Mucosa of descending colon (tissue), 3 donors: ENCODE measurements at regions not wholly inside any gene's neighbourhood (a gene's known extent, or its start where the extent isn't known, plus 50 kb on each side); places are given as distances from the start of the nearest gene placed in this dataset.

Experiments
- ATAC-seq: fragments of 200-7000 bp; cut with Tn5 transposase; one replicate; pipeline ENCODE4 v1.9.1; 2020; ENCODE audit warnings: mild to moderate bottlenecking, moderate library complexity
- DNase-seq, 3 donors: peaks; one replicate each; pipeline ENCODE4 v3.0.0-alpha.2; 2020
- H3K36me3 ChIP-seq: fragments of 200-600 bp; one replicate; pipeline ENCODE4 v1.8.0; 2021; ENCODE audit warnings: low read depth, mild to moderate bottlenecking
- H3K4me1 ChIP-seq: fragments of 200-600 bp; one replicate; pipeline ENCODE4 v1.8.0; 2021; ENCODE audit warnings: low read depth, mild to moderate bottlenecking
- H3K4me3 ChIP-seq: fragments of 200-600 bp; one replicate; pipeline ENCODE4 v1.8.0; 2021; ENCODE audit warnings: mild to moderate bottlenecking
- H3K9me3 ChIP-seq: fragments of 200-600 bp; one replicate; pipeline ENCODE4 v1.8.0; 2021; ENCODE audit warnings: mild to moderate bottlenecking
- CTCF ChIP-seq: fragments of 200-600 bp; IDR thresholded peaks from one replicate; pipeline ENCODE4 v1.8.0; 2022; ENCODE audit warnings: antibody characterized with exemption, mild to moderate bottlenecking
- intact Hi-C, 2 donors: fragments of 100-400 bp; cut with DNase I in 1 of 2; cut with micrococcal nuclease in 1 of 2; formaldehyde crosslinking; loops; one replicate each; pipeline versions ENCODE4 v1.11.0 to v1.11.1; 2022; cut with DNase I, micrococcal nuclease
- donor health status: DM: no; HTN: no; CAD: no; lungs with moderate emphysema.
- donor health status: DM: no; HTN: no; CAD: no.
- donor health status: DM: no; HTN: yes; CAD: no.

GRCh38 chr3:110955301-110955880 is 116.2 kb upstream of the NECTIN3 start:
- Histone ChIP-seq H3K4me3 (no peak overlapping the region), H3K9me3 (peaks cover 1% of the 10 kb centered on the region), H3K4me1 (no peaks in the 10 kb centered on the region), H3K36me3 (no peaks in the 10 kb centered on the region)
- intact Hi-C loops, result no loop called here
- TF ChIP-seq CTCF, result no peak
- ATAC-seq, result no peak
- no peak for DNase-seq

GRCh38 chr3:110956081-110956480 is 115.5 kb upstream of the NECTIN3 start:
- DNase-seq (no peak), ATAC-seq (no peak)
- intact Hi-C loops, result no loop called here
- Histone ChIP-seq H3K4me1 (no peaks in the 10 kb centered on the region), H3K4me3 (no peak overlapping the region), H3K36me3 (no peaks in the 10 kb centered on the region), H3K9me3 (no peaks in the 10 kb centered on the region)
- no peak for TF ChIP-seq CTCF

GRCh38 chr3:110957247-110958025 is 114.2 kb upstream of the NECTIN3 start:
- ATAC-seq, result no peak
- Histone ChIP-seq H3K9me3 (no peaks in the 10 kb centered on the region), H3K4me3 (no peak overlapping the region), H3K36me3 (no peaks in the 10 kb centered on the region), H3K4me1 (no peaks in the 10 kb centered on the region)
- no peak for DNase-seq
- no peak for TF ChIP-seq CTCF
- intact Hi-C loops, result no loop called here

- Histone ChIP-seq H3K4me1 (no peaks in the 10 kb centered on the region), H3K4me3 (no peak overlapping the region), H3K36me3 (no peaks in the 10 kb centered on the region), H3K9me3 (no peaks in the 10 kb centered on the region)
- intact Hi-C loops, result no loop called here
- no peak for TF ChIP-seq CTCF
- no peak for ATAC-seq
- no peak for DNase-seq
These were observed 113.1 kb upstream of the NECTIN3 start for GRCh38 chr3:110958313-110959147.

- intact Hi-C loops, result no loop called here
- Histone ChIP-seq H3K4me3 (no peak overlapping the region), H3K4me1 (no peaks in the 10 kb centered on the region), H3K9me3 (peaks cover 11% of the 10 kb centered on the region), H3K36me3 (no peaks in the 10 kb centered on the region)
- DNase-seq, result no peak
- TF ChIP-seq CTCF, result no peak
- no peak for ATAC-seq
These were observed 105.6 kb upstream of the NECTIN3 start for GRCh38 chr3:110965976-110966375.
